A172 (cell line): ENCODE measurements at regions not wholly inside any gene's neighbourhood (a gene's known extent, or its start where the extent isn't known, plus 50 kb on each side); places are given as distances from the start of the nearest gene placed in this dataset.
A peak's percentile ranks its signal among the peaks of the same experiment; 100 is the strongest.

ENCODE experiments used
- DNase-seq: peaks from one replicate; pipeline ENCODE4 v3.0.0-alpha.2; 2015; ENCODE audit warnings: low spot score

- DNase-seq, result no peak
Observed at GRCh38 chr2:223107825-223108224, 55.8 kb downstream of the KCNE4 start.

GRCh38 chr2:223108351-223109050 is 56.5 kb downstream of the KCNE4 start:
- DNase-seq, result no peak

- DNase-seq, result no peak
Observed at GRCh38 chr2:223109341-223109740, 57.4 kb downstream of the KCNE4 start.

GRCh38 chr2:223113161-223113560 is 61.2 kb downstream of the KCNE4 start:
- peak; percentile 35 for DNase-seq

GRCh38 chr2:223114170-223114569 is 62.2 kb downstream of the KCNE4 start:
- no peak for DNase-seq

GRCh38 chr2:223114917-223115316 is 62.9 kb downstream of the KCNE4 start:
- no peak for DNase-seq

GRCh38 chr2:223117533-223117932 is 65.5 kb downstream of the KCNE4 start:
- DNase-seq, result no peak

- no peak for DNase-seq
Observed at GRCh38 chr2:223121283-223121682, 69.3 kb downstream of the KCNE4 start.

GRCh38 chr2:223122781-223123180 is 70.8 kb downstream of the KCNE4 start:
- DNase-seq, result no peak

- no peak for DNase-seq
Observed at GRCh38 chr2:223123855-223124610, 72.0 kb downstream of the KCNE4 start.

GRCh38 chr2:223141606-223142005 is 89.6 kb downstream of the KCNE4 start:
- no peak for DNase-seq

GRCh38 chr2:223142118-223142517 is 90.1 kb downstream of the KCNE4 start:
- DNase-seq, result no peak

- no peak for DNase-seq
Observed at GRCh38 chr2:223147431-223147830, 95.4 kb downstream of the KCNE4 start.

- no peak for DNase-seq
Observed at GRCh38 chr2:223148516-223148915, 96.5 kb downstream of the KCNE4 start.

- no peak for DNase-seq
Observed at GRCh38 chr2:223155956-223156355, 104.0 kb downstream of the KCNE4 start.

- DNase-seq, result no peak
Observed at GRCh38 chr2:223161873-223162458, 110.0 kb downstream of the KCNE4 start.

GRCh38 chr2:223165423-223166214 is 113.6 kb downstream of the KCNE4 start:
- DNase-seq, result no peak

- no peak for DNase-seq
Observed at GRCh38 chr2:223166215-223166493, 114.2 kb downstream of the KCNE4 start.

- no peak for DNase-seq
Observed at GRCh38 chr2:223166983-223167650, 115.1 kb downstream of the KCNE4 start.

- no peak for DNase-seq
Observed at GRCh38 chr2:223169830-223170605, 118.0 kb downstream of the KCNE4 start.

GRCh38 chr2:223176970-223177369 is 125.0 kb downstream of the KCNE4 start:
- DNase-seq, result no peak
